ELR (cell line): ENCODE measurements at regions not wholly inside any gene's neighbourhood (a gene's known extent, or its start where the extent isn't known, plus 50 kb on each side); places are given as distances from the start of the nearest gene placed in this dataset.
"Not testable (repeated sequence)": the region's sequence is repeated elsewhere in the genome, so short reads cannot be mapped to it uniquely, and the experiment has no call there.

Source experiments
- DNase-seq: peaks from one replicate; pipeline ENCODE4 v3.0.0-alpha.2; 2015; ENCODE audit warnings: low read depth

GRCh38 chr12:97713270-97713669 lies 250.7 kb downstream of the RMST start:
- DNase-seq: no peak

DNA sequence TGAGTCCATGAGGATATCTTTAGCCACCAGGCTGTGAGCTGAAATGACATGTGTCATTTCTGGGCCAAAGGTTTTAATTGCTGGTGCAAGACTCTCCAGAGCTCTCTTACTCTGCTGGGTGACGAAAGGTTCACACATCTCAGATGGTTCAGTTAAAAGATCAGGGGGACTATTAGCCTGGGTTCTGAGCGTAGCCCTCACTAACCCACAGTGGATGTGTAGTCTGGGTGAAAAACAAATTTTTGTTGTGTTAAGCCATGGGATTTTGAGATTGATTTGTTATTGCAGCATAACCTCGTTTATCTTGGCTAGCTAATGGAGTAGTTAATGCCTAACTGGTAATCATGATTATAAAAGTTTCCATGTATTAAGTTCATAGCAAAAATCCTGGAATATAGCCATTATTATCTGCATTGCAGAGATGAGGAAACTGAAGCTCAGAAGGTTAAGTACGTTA lies 251.5 kb downstream of the RMST start:
- DNase-seq: no peak

GRCh38 chr12:97716356-97716755 lies 253.8 kb downstream of the RMST start:
- DNase-seq: peak; percentile 1

- not testable (repeated sequence) for DNase-seq
These were observed 261.2 kb downstream of the RMST start for GRCh38 chr12:97723801-97724200.

DNA sequence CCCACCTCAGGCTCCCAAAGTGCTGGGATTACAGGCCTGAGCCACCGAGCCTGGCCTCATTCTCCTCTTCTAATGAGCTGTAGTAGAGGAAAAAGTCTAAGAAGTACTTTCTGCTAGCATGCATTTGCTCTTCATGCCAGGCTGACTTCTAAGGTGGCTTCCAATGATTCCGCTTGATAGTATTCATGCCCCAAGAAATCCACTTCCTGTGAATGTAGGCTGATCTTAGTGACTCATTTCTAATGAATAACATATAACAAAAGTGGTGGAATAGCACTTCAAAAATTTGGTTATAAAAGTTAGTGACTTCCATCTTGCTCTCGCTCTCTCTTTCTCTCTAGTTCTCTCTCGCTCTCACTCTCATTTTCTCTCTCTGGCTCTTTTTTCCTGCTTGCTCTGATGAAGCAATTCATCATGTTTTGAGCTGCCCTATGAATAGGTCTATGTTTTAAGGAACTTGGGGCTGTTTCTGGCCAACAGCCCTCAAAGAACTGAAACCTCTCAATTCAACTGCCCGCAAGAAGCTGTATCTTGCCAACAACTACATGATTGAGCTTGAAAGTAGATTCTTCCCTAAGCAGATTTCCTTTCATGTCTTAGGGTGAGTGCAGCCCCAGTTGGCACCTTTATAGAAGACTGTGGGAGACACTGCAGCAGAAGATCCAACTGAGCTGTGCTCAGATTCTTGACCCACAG lies 282.9 kb downstream of the RMST start:
- no peak for DNase-seq

GRCh38 chr12:97748298-97748697 lies 285.7 kb downstream of the RMST start:
- DNase-seq: no peak

GRCh38 chr12:97751704-97752103 lies 289.1 kb downstream of the RMST start:
- DNase-seq: no peak

- no peak for DNase-seq
These were observed 289.5 kb downstream of the RMST start for GRCh38 chr12:97752129-97752528.

GRCh38 chr12:97753332-97753731 lies 290.7 kb downstream of the RMST start:
- no peak for DNase-seq

GRCh38 chr12:97754306-97754705 lies 291.7 kb downstream of the RMST start:
- no peak for DNase-seq

- DNase-seq: no peak
These were observed 293.6 kb downstream of the RMST start for GRCh38 chr12:97756066-97756666.

GRCh38 chr12:97756741-97757140 lies 294.1 kb downstream of the RMST start:
- DNase-seq: no peak

DNA sequence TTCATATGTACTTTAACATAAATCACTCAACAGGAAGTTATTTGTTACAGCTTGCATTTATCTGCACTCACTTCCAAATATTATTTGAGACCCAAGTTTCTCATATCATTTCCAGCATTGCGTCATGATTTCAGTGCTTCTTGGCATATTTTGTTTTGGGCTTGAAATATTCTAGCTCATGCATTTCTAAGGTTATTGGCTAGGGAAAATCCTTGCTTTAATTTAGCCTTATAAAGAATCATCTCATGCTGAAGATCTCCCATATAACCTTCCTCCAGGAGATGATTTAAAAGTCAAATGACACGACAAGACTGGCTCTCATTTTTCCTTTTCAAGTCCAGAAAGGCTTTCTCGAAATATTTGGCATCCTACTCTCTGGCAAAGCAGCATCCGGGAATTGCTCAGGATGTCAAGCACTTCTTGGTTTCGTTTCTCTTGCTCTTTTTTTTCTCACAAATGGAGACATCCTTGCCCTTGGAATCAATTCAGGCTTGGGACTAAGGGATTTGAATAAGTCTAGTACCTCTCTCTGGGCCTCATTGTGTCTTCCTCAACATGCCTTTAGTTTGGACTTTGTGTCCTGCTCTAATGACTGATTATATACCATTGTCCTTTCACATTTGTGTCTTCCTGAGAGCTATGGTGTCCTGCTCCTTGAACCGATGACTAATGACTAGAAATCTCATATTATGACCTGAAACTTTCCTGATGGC lies 295.0 kb downstream of the RMST start:
- no peak for DNase-seq

GRCh38 chr12:97758194-97758501 lies 295.5 kb downstream of the RMST start:
- no peak for DNase-seq

- DNase-seq: no peak
These were observed 296.0 kb downstream of the RMST start for GRCh38 chr12:97758586-97758985.

DNA sequence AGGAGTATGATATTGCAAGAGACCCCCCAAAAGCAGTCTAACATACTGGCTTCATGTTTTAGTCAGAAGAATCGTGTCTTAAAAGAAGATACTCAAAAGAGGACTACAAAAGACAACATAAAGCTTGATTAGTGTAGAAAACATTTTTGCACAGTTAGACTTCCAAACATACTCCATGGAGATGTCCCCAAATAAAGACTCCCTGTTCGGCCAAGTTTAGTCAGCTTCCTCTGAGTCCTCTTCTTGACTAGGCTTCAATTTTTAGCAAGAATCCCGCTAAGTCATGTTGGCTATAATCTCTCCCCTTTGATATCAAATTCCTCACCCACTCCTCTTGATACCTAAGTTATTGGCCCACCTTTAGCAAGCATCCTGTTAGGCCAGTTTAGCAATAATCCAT lies 298.0 kb downstream of the RMST start:
- no peak for DNase-seq

GRCh38 chr12:97763113-97763512 lies 300.5 kb downstream of the RMST start:
- no peak for DNase-seq

- no peak for DNase-seq
These were observed 302.1 kb downstream of the RMST start for GRCh38 chr12:97764700-97765099.

DNA sequence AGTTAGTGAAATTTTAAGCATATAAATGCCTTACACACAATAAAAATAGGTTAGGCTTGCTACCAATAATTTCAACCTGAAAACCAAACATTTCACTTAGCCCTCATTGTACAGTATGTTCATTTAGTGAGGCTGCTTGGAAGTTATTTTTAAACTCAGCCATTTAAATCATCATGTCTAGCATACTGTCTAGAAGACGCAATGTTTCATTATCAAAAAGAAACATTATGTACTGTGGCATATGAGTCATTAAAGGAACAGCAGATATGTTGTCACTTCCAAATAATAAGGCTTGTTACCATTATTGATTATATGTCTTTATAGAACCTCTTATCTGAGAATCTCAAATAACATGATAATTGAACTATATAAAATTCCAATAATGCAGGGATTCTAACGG lies 304.7 kb downstream of the RMST start:
- no peak for DNase-seq

DNA sequence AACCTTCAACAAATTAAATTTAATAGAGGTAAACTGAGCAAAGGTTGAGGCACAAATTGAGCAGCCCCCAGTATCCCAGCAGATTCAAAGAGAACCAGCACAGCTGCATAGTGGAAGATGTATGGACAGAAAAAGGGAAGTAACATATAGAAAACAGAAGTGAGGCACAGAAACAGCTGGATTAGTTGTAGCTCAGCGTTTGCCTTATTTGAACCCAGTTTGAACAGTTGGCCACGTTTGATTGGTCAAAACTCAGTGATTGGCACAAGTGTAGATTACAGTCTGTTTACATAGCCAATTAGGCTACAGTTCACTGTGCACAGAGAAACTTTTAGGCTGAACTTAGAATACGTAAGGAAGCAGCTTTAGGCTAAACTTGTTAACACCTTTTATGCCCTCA lies 315.5 kb downstream of the RMST start:
- no peak for DNase-seq

DNA sequence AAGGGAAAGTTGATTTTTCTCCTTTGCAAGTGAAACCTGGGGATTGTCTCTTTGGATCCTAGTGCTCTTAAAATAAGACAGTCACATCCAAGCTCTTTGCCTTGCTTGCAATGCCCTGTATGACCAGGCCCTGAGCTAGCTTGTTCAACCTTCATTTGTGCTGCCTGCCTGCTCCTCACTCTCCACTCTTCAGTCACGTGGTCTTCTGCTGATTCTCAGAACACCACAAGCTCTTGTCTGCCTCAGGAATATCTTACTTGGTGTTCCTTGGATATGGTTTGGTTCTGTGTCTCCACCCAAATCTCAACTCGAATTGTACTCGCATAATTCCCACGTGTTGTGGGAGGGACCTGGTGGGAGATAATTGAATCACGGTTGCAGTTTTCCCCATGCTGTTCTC lies 318.7 kb downstream of the RMST start:
- no peak for DNase-seq

- DNase-seq: no peak
These were observed 322.3 kb downstream of the RMST start for GRCh38 chr12:97784904-97785303.

- DNase-seq: no peak
These were observed 327.7 kb downstream of the RMST start for GRCh38 chr12:97790281-97790680.

DNA sequence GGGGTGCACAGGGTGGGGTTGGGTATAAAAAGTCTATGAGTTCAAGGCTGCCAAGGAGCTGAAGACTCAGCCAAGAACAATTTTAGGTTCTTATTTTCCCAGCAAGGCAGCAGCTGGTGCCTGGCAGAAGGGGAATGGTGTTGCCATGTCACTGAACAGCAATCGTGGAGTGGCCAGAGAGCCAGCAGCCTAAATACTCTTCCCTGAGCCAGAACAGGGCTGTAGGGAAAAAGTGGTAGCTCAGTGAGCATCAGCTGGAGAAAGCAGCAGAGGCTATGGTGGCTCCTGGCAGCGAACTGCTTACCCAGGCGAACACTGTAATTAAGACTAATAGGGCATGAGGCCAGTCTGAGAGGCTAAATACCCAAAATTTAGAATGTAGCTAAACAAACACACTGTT lies 334.9 kb downstream of the RMST start:
- no peak for DNase-seq
